ENCODE measurements at regions not wholly inside any gene's neighbourhood (a gene's known extent, or its start where the extent isn't known, plus 50 kb on each side); places are given as distances from the start of the nearest gene placed in this dataset.

GRCh38 chr5:168106008-168106761, 185.3 kb upstream of the WWC1 start:
- no peak overlapping the region for H3K4me3 ChIP-seq (ENCODE audit: low read depth, low read length)

- H3K4me3 ChIP-seq (ENCODE audit: low read depth, low read length) = no peak overlapping the region
Observed at GRCh38 chr5:168109441-168109840, 182.0 kb upstream of the WWC1 start.

GRCh38 chr5:168110384-168110783, 181.1 kb upstream of the WWC1 start:
- no peak overlapping the region for H3K4me3 ChIP-seq (ENCODE audit: low read depth, low read length)

GRCh38 chr5:168110870-168111832, 180.3 kb upstream of the WWC1 start:
- no peak overlapping the region for H3K4me3 ChIP-seq (ENCODE audit: low read depth, low read length)

- H3K4me3 ChIP-seq (ENCODE audit: low read depth, low read length) = no peak overlapping the region
Observed at GRCh38 chr5:168114444-168115017, 176.9 kb upstream of the WWC1 start.

GRCh38 chr5:168117469-168117868, 174.0 kb upstream of the WWC1 start:
- no peak overlapping the region for H3K4me3 ChIP-seq (ENCODE audit: low read depth, low read length)

- H3K4me3 ChIP-seq (ENCODE audit: low read depth, low read length) = no peak overlapping the region
Observed at GRCh38 chr5:168118042-168118668, 173.3 kb upstream of the WWC1 start.

GRCh38 chr5:168120401-168121137, 170.9 kb upstream of the WWC1 start:
- no peak overlapping the region for H3K4me3 ChIP-seq (ENCODE audit: low read depth, low read length)

GRCh38 chr5:168121138-168121494, 170.3 kb upstream of the WWC1 start:
- H3K4me3 ChIP-seq (ENCODE audit: low read depth, low read length) = no peak overlapping the region

GRCh38 chr5:168123631-168124528, 167.6 kb upstream of the WWC1 start:
- no peak overlapping the region for H3K4me3 ChIP-seq (ENCODE audit: low read depth, low read length)

- H3K4me3 ChIP-seq (ENCODE audit: low read depth, low read length) = no peak overlapping the region
Observed at GRCh38 chr5:168125445-168126199, 165.8 kb upstream of the WWC1 start.

- H3K4me3 ChIP-seq (ENCODE audit: low read depth, low read length) = no peak overlapping the region
Observed at GRCh38 chr5:168126606-168127005, 164.8 kb upstream of the WWC1 start.

- no peak overlapping the region for H3K4me3 ChIP-seq (ENCODE audit: low read depth, low read length)
Observed at GRCh38 chr5:168128111-168128510, 163.3 kb upstream of the WWC1 start.

- no peak overlapping the region for H3K4me3 ChIP-seq (ENCODE audit: low read depth, low read length)
Observed at GRCh38 chr5:168128557-168128956, 162.9 kb upstream of the WWC1 start.

GRCh38 chr5:168131519-168131918, 159.9 kb upstream of the WWC1 start:
- no peak overlapping the region for H3K4me3 ChIP-seq (ENCODE audit: low read depth, low read length)

GRCh38 chr5:168132241-168132641, 159.2 kb upstream of the WWC1 start:
- H3K4me3 ChIP-seq (ENCODE audit: low read depth, low read length) = no peak overlapping the region

GRCh38 chr5:168135897-168136296, 155.5 kb upstream of the WWC1 start:
- H3K4me3 ChIP-seq (ENCODE audit: low read depth, low read length) = no peak overlapping the region

- no peak overlapping the region for H3K4me3 ChIP-seq (ENCODE audit: low read depth, low read length)
Observed at GRCh38 chr5:168136340-168136739, 155.1 kb upstream of the WWC1 start.

- H3K4me3 ChIP-seq (ENCODE audit: low read depth, low read length) = no peak overlapping the region
Observed at GRCh38 chr5:168137265-168137664, 154.2 kb upstream of the WWC1 start.

Measured in iPS-11a (cell line).